GM06990 (cell line): ENCODE measurements at regions not wholly inside any gene's neighbourhood (a gene's known extent, or its start where the extent isn't known, plus 50 kb on each side); places are given as distances from the start of the nearest gene placed in this dataset.

ENCODE experiments used
- DNase-seq: peaks from one replicate; pipeline ENCODE4 v3.0.0-alpha.2; 2011; ENCODE audit not compliant: insufficient read length; ENCODE audit errors: extremely low read depth
- H3K27me3 ChIP-seq: replicated peaks from 2 replicates; pipeline ENCODE4 v1.6.0; 2011; ENCODE audit warnings: low read length; ENCODE audit not compliant: control insufficient read depth, insufficient read depth
- H3K36me3 ChIP-seq: 2 replicates; pipeline ENCODE4 v1.5.1; 2011; ENCODE audit warnings: low read length; ENCODE audit not compliant: control insufficient read depth, insufficient read depth
- H3K4me3 ChIP-seq: replicated peaks from 2 replicates; pipeline ENCODE4 v1.5.1; 2011; ENCODE audit warnings: low read depth, mild to moderate bottlenecking, control low read depth, low read length
- TF ChIP-seq, protein P1 (sequence below): IDR thresholded peaks from 2 replicates; pipeline ENCODE4 v1.5.1; 2011; ENCODE audit warnings: low read length, control low read depth, mild to moderate bottlenecking, inconsistent platforms; ENCODE audit not compliant: insufficient read depth, poor library complexity, severe bottlenecking

DNA sequence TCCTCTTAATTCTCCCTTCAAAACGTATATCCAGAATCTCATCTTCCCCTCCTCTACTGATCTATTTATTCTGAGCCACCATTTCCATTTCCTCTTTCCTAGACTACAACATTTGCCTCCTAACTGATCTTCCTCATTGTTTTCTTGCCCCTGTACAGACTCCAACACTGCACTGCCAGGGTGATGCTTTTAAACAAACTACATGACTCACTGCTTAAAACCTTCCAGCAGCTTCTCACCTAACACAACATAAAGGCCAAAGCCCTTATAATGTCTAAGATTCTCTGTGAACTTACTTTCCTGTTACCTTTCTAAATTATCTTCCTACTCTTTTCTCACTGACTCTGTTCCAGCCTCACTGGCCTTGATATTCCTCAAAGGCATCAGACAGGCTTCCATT lies 161.0 kb upstream of the HS3ST1 start:
- H3K27me3 ChIP-seq = no peaks in the 10 kb centered on the region
- no peaks in the 10 kb centered on the region for H3K36me3 ChIP-seq
- no peak overlapping the region for H3K4me3 ChIP-seq
- no peak for DNase-seq
- TF ChIP-seq, protein P1, sequence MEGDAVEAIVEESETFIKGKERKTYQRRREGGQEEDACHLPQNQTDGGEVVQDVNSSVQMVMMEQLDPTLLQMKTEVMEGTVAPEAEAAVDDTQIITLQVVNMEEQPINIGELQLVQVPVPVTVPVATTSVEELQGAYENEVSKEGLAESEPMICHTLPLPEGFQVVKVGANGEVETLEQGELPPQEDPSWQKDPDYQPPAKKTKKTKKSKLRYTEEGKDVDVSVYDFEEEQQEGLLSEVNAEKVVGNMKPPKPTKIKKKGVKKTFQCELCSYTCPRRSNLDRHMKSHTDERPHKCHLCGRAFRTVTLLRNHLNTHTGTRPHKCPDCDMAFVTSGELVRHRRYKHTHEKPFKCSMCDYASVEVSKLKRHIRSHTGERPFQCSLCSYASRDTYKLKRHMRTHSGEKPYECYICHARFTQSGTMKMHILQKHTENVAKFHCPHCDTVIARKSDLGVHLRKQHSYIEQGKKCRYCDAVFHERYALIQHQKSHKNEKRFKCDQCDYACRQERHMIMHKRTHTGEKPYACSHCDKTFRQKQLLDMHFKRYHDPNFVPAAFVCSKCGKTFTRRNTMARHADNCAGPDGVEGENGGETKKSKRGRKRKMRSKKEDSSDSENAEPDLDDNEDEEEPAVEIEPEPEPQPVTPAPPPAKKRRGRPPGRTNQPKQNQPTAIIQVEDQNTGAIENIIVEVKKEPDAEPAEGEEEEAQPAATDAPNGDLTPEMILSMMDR = no peak

DNA sequence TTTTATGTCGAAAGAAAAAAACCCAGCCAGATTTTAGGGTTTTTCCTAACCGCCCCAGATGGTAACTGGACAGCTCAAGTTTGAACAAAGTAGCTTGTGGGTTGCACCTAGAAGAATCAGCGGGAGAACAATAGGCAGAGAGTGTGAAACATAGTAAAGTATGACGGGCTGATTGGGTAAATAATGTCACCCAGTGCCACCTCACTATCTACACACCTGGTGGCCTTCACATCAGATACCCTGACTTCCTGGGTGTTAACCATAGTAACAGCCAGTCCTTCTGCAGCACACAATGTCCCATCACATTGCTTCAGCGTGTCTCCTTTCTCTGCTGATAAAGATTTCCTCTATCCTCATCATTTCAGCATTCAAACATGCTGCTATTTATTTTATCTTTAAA lies 159.1 kb upstream of the HS3ST1 start:
- Histone ChIP-seq H3K36me3 (no peaks in the 10 kb centered on the region), H3K27me3 (no peaks in the 10 kb centered on the region), H3K4me3 (no peak overlapping the region)
- TF ChIP-seq, protein P1 = no peak
- no peak for DNase-seq

DNA sequence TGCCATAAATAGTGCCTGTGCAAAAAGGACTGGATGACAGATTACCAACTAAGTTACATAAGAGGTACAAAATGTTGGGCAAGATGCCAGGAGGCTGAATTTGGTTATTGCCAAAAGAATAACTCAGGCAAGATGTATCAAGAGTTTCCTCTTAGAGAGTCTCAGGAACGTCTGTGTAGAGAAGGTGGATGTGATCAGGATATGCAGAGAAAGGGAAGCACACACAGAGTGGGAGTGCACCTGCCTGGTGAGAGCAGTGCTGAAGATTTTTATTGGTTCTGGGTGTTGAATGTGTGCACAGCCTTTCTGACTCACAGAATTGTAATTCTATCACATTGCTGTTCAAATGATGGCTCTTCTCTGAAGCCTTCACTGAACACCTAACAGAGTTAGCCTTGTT lies 156.8 kb upstream of the HS3ST1 start:
- TF ChIP-seq, protein P1 = no peak
- H3K27me3 ChIP-seq = no peaks in the 10 kb centered on the region
- no peak overlapping the region for H3K4me3 ChIP-seq
- no peaks in the 10 kb centered on the region for H3K36me3 ChIP-seq
- no peak for DNase-seq

DNA sequence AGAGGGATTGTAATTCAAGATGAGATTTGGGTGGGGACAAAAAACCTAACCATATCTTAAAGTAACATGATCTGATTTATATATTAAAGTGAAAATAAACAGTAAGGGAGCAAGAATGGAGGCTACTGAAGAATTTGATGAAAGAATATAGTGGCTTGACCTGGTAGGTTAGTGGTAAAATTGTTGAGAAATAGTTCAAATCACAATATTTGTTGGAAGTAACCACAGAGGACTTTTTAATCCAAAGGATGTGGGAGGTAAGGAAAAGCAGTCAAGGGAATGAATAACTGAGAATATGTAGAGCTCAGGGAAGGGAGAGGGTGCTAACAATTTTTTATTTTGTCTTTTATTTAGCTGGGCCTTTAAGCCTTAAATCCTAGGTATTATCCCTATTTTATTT lies 139.8 kb upstream of the HS3ST1 start:
- TF ChIP-seq, protein P1 = no peak
- no peak for DNase-seq
- H3K4me3 ChIP-seq = no peak overlapping the region
- no peaks in the 10 kb centered on the region for H3K36me3 ChIP-seq
- no peaks in the 10 kb centered on the region for H3K27me3 ChIP-seq

DNA sequence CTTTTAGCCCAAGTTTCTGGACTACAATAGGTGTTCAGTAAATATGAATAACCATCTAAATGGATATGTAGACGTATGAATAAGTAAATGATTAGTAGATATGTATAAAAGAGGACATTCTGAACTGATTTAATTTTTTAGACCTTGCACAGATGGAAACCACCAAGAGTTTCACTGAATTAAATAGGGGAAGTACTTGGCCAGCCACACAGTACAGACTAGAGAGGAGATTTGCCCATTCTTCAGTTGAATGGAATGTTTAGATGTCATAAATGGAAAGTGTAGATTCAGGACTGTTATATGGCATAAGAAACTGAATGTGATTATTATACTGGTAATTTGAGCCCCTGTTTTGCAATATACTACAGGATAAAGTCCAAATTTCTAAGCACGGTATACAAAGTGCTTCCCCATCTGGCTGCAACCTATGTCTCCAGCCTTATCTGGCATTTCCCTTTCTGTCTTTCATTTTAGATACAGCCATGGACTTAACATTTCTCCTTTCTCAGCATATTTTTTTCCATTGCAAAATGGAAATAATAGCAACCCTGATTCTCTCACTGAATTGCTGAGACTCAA lies 137.8 kb upstream of the HS3ST1 start:
- Histone ChIP-seq H3K4me3 (no peak overlapping the region), H3K27me3 (no peaks in the 10 kb centered on the region), H3K36me3 (no peaks in the 10 kb centered on the region)
- TF ChIP-seq, protein P1 = no peak
- DNase-seq = no peak

DNA sequence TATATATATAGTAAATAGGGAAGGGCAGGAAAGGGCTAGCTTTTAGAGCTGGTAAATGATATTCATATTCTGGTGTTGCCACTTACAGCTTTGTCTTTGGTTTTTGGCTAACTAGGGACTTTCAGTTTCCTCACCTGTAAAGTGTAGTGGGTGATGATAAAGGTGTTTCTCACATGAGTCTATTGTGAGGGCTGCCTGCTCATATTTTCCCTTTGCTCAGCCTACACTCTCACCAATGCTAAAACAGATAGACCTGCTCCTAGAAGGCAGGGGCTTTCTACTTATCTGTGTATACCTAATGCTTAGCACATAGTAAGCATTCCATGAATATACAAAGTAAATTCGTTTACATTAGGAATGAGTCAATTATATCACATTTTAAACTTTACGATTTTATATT lies 137.2 kb upstream of the HS3ST1 start:
- DNase-seq = no peak
- no peaks in the 10 kb centered on the region for H3K27me3 ChIP-seq
- no peak overlapping the region for H3K4me3 ChIP-seq
- TF ChIP-seq, protein P1 = no peak
- no peaks in the 10 kb centered on the region for H3K36me3 ChIP-seq
